Lower leg skin (tissue), 4 donors: ENCODE measurements at regions not wholly inside any gene's neighbourhood (a gene's known extent, or its start where the extent isn't known, plus 50 kb on each side); places are given as distances from the start of the nearest gene placed in this dataset.

Experiments
- DNase-seq, 2 donors: peaks; one replicate each; pipeline ENCODE4 v3.0.0-alpha.2; 2019; ENCODE audit warnings: low spot score in 2 of 2
- H3K4me3 ChIP-seq: fragments of 200-600 bp; sonication (generic); 2 replicates; pipeline ENCODE4 v1.5.1; 2017; ENCODE audit warnings: mild to moderate bottlenecking, low read depth; ENCODE audit not compliant: poor library complexity, severe bottlenecking
- CTCF ChIP-seq, 3 donors: fragments of 450-650 bp; IDR thresholded peaks; one replicate each; pipeline ENCODE4 v1.5.1; 2016; ENCODE audit warnings: antibody characterized with exemption in 3 of 3, mild to moderate bottlenecking in 3 of 3, moderate library complexity in 2 of 3
- POLR2A ChIP-seq, 2 donors: fragments of 450-650 bp; IDR thresholded peaks; one replicate each; pipeline ENCODE4 v1.6.1; 2016 to 2017; ENCODE audit warnings: antibody characterized with exemption in 2 of 2, mild to moderate bottlenecking in 1 of 2, moderate library complexity in 1 of 2
- WGBS, 2 donors: methylation state at CpG; one replicate each; pipeline ENCODE4 v1.1.5; 2018; 5-methylcytosine and 5-hydroxymethylcytosine counted together
- intact Hi-C: fragments of 100-400 bp; cut with DNase I; formaldehyde crosslinking; loops from one replicate; pipeline ENCODE4 v1.15.0; 2023; ENCODE audit warnings: low total_unique reads

- H3K4me3 ChIP-seq: peak overlapping the region; percentile 6
- TF ChIP-seq CTCF (IDR thresholded peaks at IDR 0.05) (no peak), POLR2A (IDR thresholded peaks at IDR 0.05) (no peak)
- 76 to 82% methylated on average over 5 of the region's 5 CpGs for WGBS, 2 donors
- intact Hi-C loops: no loop called here
- DNase-seq: no peak
Observed at GRCh38 chr11:97934572-97935208, 1086.1 kb upstream of the CNTN5 start.

- no peak for DNase-seq
- no peak overlapping the region for H3K4me3 ChIP-seq
- WGBS, 2 donors: 79% methylated on average over 3 of the region's 3 CpGs
- intact Hi-C loops: no loop called here
- TF ChIP-seq CTCF (IDR thresholded peaks at IDR 0.05): no peak
- TF ChIP-seq POLR2A (IDR thresholded peaks at IDR 0.05): no peak
Observed at GRCh38 chr11:97937501-97937900, 1083.2 kb upstream of the CNTN5 start.

- no peak for DNase-seq
- no peak overlapping the region for H3K4me3 ChIP-seq
- 73 to 87% methylated on average over 2 of the region's 2 CpGs for WGBS, 2 donors
- TF ChIP-seq CTCF (IDR thresholded peaks at IDR 0.05) (no peak), POLR2A (IDR thresholded peaks at IDR 0.05) (no peak)
- intact Hi-C loops: no loop called here
Observed at GRCh38 chr11:97938789-97939188, 1082.0 kb upstream of the CNTN5 start.

- TF ChIP-seq POLR2A (IDR thresholded peaks at IDR 0.05) (no peak), CTCF (IDR thresholded peaks at IDR 0.05) (no peak)
- 62 to 69% methylated on average over 2 of the region's 2 CpGs for WGBS, 2 donors
- intact Hi-C loops: no loop called here
Observed at GRCh38 chr11:97943493-97943892, 1077.3 kb upstream of the CNTN5 start.

GRCh38 chr11:97948793-97949192, 1072.0 kb upstream of the CNTN5 start:
- no peak for TF ChIP-seq POLR2A (IDR thresholded peaks at IDR 0.05)
- TF ChIP-seq CTCF (IDR thresholded peaks at IDR 0.05): no peak
- DNase-seq: no peak
- no peak overlapping the region for H3K4me3 ChIP-seq
- WGBS, 2 donors: 0 to 85% methylated on average over 1 of the region's 1 CpG
- intact Hi-C loops: no loop called here

More at GRCh38 chr11:97943493-97943892, 1077.3 kb upstream of the CNTN5 start:
- DNase-seq: no peak
- H3K4me3 ChIP-seq: no peak overlapping the region

GRCh38 chr11:97955595-97955994, 1065.2 kb upstream of the CNTN5 start:
- intact Hi-C loops: no loop called here
- H3K4me3 ChIP-seq: no peak overlapping the region
- TF ChIP-seq CTCF (IDR thresholded peaks at IDR 0.05): no peak
- no peak for TF ChIP-seq POLR2A (IDR thresholded peaks at IDR 0.05)
- 70 to 83% methylated on average over 2 of the region's 2 CpGs for WGBS, 2 donors
- DNase-seq: no peak
